ENCODE measurements at regions not wholly inside any gene's neighbourhood (a gene's known extent, or its start where the extent isn't known, plus 50 kb on each side); places are given as distances from the start of the nearest gene placed in this dataset.

- TF ChIP-seq CTCF (conservative IDR thresholded peaks at IDR 0.05) (no peak), ZFX (IDR thresholded peaks at IDR 0.05) (no peak)
Observed at GRCh38 chr3:20422391-20422790, 236.4 kb upstream of the SGO1 start.

Measured in C4-2B (cell line).